NB4 (cell line): ENCODE measurements at regions not wholly inside any gene's neighbourhood (a gene's known extent, or its start where the extent isn't known, plus 50 kb on each side); places are given as distances from the start of the nearest gene placed in this dataset.

ENCODE experiments used
- DNase-seq: peaks from one replicate; pipeline ENCODE4 v3.0.0; 2010; ENCODE audit warnings: low read depth
- H3K4me3 ChIP-seq: one replicate; pipeline ENCODE4 v1.5.1; 2011; ENCODE audit warnings: mild to moderate bottlenecking, low read depth, low read length, moderate library complexity
- CTCF ChIP-seq: IDR thresholded peaks from one replicate; pipeline ENCODE4 v1.5.1; 2012; ENCODE audit warnings: low read depth, low read length
- MAX ChIP-seq: IDR thresholded peaks from 2 replicates; pipeline ENCODE4 v1.6.1; 2011; ENCODE audit warnings: low read depth, low read length
- MYC ChIP-seq: IDR thresholded peaks from 2 replicates; pipeline ENCODE4 v1.6.1; 2011; ENCODE audit warnings: low read depth, low read length
- POLR2A ChIP-seq: IDR thresholded peaks from 2 replicates; pipeline ENCODE4 v1.6.1; 2011; ENCODE audit warnings: mild to moderate bottlenecking; ENCODE audit not compliant: insufficient read length; ENCODE audit errors: extremely low read depth

- no peak overlapping the region for H3K4me3 ChIP-seq
- no peak for TF ChIP-seq MYC
- no peak for TF ChIP-seq CTCF
- TF ChIP-seq POLR2A: no peak
- no peak for DNase-seq
Measured at GRCh38 chr1:38693031-38693430, 166.5 kb downstream of the RRAGC start.

- DNase-seq: no peak
- H3K4me3 ChIP-seq: no peak overlapping the region
- no peak for TF ChIP-seq CTCF
- TF ChIP-seq MAX: no peak
- TF ChIP-seq POLR2A: no peak
- no peak for TF ChIP-seq MYC
Measured at GRCh38 chr1:38690790-38691449, 168.7 kb downstream of the RRAGC start.

- TF ChIP-seq MYC (no peak), MAX (no peak), POLR2A (no peak), CTCF (no peak)
- no peak overlapping the region for H3K4me3 ChIP-seq
- no peak for DNase-seq
Measured at GRCh38 chr1:38686927-38687255, 172.7 kb downstream of the RRAGC start.

GRCh38 chr1:38686167-38686926 is 173.2 kb downstream of the RRAGC start:
- TF ChIP-seq MYC (no peak), MAX (no peak), POLR2A (no peak), CTCF (no peak)
- no peak overlapping the region for H3K4me3 ChIP-seq
- no peak for DNase-seq

GRCh38 chr1:38685388-38685787 is 174.2 kb downstream of the RRAGC start:
- no peak overlapping the region for H3K4me3 ChIP-seq
- no peak for DNase-seq
- TF ChIP-seq MAX (no peak), POLR2A (no peak), CTCF (no peak)
